ENCODE measurements at regions not wholly inside any gene's neighbourhood (a gene's known extent, or its start where the extent isn't known, plus 50 kb on each side); places are given as distances from the start of the nearest gene placed in this dataset.

GRCh38 chr20:39195582-39196021 lies 233.5 kb downstream of the DHX35 start (continued):
- no peak for TF ChIP-seq POLR2AphosphoS5 (IDR thresholded peaks at IDR 0.05; ENCODE audit: low read depth, low read length)
- TF ChIP-seq HDAC6 (IDR thresholded peaks at IDR 0.05; ENCODE audit: low read depth, low read length) = no peak
- no peak for TF ChIP-seq RXRA (IDR thresholded peaks at IDR 0.05; ENCODE audit: insufficient read depth, low read depth, low read length)
- no peak for TF ChIP-seq GTF2F1 (IDR thresholded peaks at IDR 0.05; ENCODE audit: borderline replicate concordance, low read depth, low read length)
- TF ChIP-seq EZH2 (IDR thresholded peaks at IDR 0.05; ENCODE audit: low read depth, low read length, severe bottlenecking) = no peak
- TF ChIP-seq NANOG (IDR thresholded peaks at IDR 0.05; ENCODE audit: insufficient read depth, low read depth, low read length, poor library complexity, severe bottlenecking) = no peak
- TF ChIP-seq BRCA1 (IDR thresholded peaks at IDR 0.05; ENCODE audit: low read depth, low read length) = no peak
- TF ChIP-seq BACH1 (IDR thresholded peaks at IDR 0.05; ENCODE audit: low read length) = no peak
